ENCODE measurements at regions not wholly inside any gene's neighbourhood (a gene's known extent, or its start where the extent isn't known, plus 50 kb on each side); places are given as distances from the start of the nearest gene placed in this dataset.

GRCh38 chr10:132486539-132487121 lies 51.0 kb upstream of the INPP5A start:
- H3K9me3 ChIP-seq (ENCODE audit: control insufficient read depth in 1 of 2, low read length in 2 of 2): no peaks in the 10 kb centered on the region
- no peak overlapping the region for H3K27ac ChIP-seq (ENCODE audit: low read length)
- H3K27me3 ChIP-seq (ENCODE audit: low read depth, low read length): no peaks in the 10 kb centered on the region
- no peak overlapping the region for H3K4me3 ChIP-seq (ENCODE audit: low read depth in 1 of 2, low read length in 2 of 2)
- no peaks in the 10 kb centered on the region for H3K36me3 ChIP-seq (ENCODE audit: control insufficient read depth in 1 of 2, insufficient read depth in 2 of 2, low read length in 2 of 2)
- peaks cover 0 to 7% of the 10 kb centered on the region in 2 donors for H3K4me1 ChIP-seq (ENCODE audit: control insufficient read depth in 1 of 2, insufficient read depth in 2 of 2, low read length in 2 of 2)

DNA sequence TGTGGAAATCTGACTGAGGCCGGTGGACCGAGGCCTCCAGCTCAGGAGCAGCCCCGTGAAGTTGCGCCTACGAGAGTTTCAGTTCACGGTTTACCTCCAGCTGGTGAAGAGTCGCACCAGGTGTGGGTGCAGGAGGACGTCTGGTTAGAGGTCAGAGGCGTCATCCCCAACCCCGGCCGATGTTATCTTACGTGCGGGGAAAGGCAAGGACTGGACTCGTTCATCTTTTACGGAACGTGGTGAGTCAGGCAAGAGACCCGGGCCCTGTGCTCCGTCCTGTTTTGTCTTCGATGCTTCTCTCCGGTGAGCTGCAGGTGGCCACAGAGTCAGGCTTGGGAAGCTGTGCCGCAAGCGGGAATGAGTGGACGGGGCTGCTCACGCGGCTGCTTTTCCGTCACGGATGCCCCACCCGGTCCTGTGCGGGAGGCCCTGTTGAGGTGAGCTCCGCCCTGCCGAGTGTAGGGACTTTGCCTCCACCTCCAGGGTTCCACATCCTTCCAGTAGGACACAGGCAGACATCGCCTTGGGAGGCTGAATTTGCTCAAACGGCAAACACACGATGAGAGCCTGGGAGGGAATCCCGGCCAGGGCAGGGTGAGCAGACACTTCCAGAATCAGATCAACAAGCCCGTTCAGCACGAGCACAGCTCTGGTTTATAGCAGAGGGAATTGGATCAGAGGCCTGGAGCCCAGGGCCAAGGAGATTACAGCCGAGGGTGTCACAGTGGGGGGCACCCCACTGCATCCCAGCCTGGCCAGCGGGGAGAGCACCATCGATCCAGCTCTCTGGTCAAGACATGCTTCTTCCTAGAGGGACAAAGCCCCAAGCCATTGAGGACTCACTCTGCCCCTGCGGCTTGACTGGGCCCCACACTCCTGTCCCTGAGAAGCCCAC lies 50.1 kb upstream of the INPP5A start:
- no peaks in the 10 kb centered on the region for H3K27me3 ChIP-seq (ENCODE audit: low read depth, low read length)
- H3K4me1 ChIP-seq (ENCODE audit: control insufficient read depth in 1 of 2, insufficient read depth in 2 of 2, low read length in 2 of 2): peaks cover 0 to 7% of the 10 kb centered on the region in 2 donors
- no peaks in the 10 kb centered on the region for H3K9me3 ChIP-seq (ENCODE audit: control insufficient read depth in 1 of 2, low read length in 2 of 2)
- no peak overlapping the region for H3K4me3 ChIP-seq (ENCODE audit: low read depth in 1 of 2, low read length in 2 of 2)
- no peak overlapping the region for H3K27ac ChIP-seq (ENCODE audit: low read length)
- no peaks in the 10 kb centered on the region for H3K36me3 ChIP-seq (ENCODE audit: control insufficient read depth in 1 of 2, insufficient read depth in 2 of 2, low read length in 2 of 2)
